Activated naive CD4-positive, alpha-beta T cell treated with anti-CD3 and anti-CD28 coated beads, Interleukin-2, amount 10 ng/mL, durations not matched to agents 7 days and 5 days (primary cell): ENCODE measurements at regions not wholly inside any gene's neighbourhood (a gene's known extent, or its start where the extent isn't known, plus 50 kb on each side); places are given as distances from the start of the nearest gene placed in this dataset.

Experiments
- CTCF ChIA-PET: fragments of 350-600 bp; sonication (Branson Sonifier 250); formaldehyde crosslinking; loops from one replicate; lab custom pipeline; 2021; ENCODE audit warnings: antibody characterized with exemption; lab: Charles Lee
- DNase-seq: peaks from one replicate; pipeline ENCODE4 v3.0.0-alpha.2; 2020
- H3K27ac Mint-ChIP-seq: one replicate; pipeline ENCODE4 v1.8.0; 2021; ENCODE audit warnings: mild to moderate bottlenecking, moderate library complexity, mixed read lengths
- H3K27me3 Mint-ChIP-seq: one replicate; pipeline ENCODE4 v1.8.0; 2021; ENCODE audit warnings: mild to moderate bottlenecking, mixed read lengths
- H3K36me3 Mint-ChIP-seq: one replicate; pipeline ENCODE4 v1.8.0; 2021; ENCODE audit warnings: mixed read lengths
- H3K4me1 Mint-ChIP-seq: one replicate; pipeline ENCODE4 v1.8.0; 2021; ENCODE audit warnings: mixed read lengths
- H3K4me3 Mint-ChIP-seq: one replicate; pipeline ENCODE4 v1.8.0; 2021; ENCODE audit warnings: mild to moderate bottlenecking, moderate library complexity, mixed read lengths
- H3K9me3 Mint-ChIP-seq: one replicate; pipeline ENCODE4 v1.8.0; 2021; ENCODE audit warnings: mixed read lengths

GRCh38 chr4:158071931-158072330 lies 100.9 kb downstream of the GASK1B start:
- no peak for DNase-seq
- CTCF ChIA-PET = no interaction called here
- H3K27me3 Mint-ChIP-seq = no peaks in the 10 kb centered on the region
- H3K4me3 Mint-ChIP-seq = no peak overlapping the region
- no peaks in the 10 kb centered on the region for H3K36me3 Mint-ChIP-seq
- no peaks in the 10 kb centered on the region for H3K9me3 Mint-ChIP-seq
- no peaks in the 10 kb centered on the region for H3K4me1 Mint-ChIP-seq
- no peak overlapping the region for H3K27ac Mint-ChIP-seq

DNA sequence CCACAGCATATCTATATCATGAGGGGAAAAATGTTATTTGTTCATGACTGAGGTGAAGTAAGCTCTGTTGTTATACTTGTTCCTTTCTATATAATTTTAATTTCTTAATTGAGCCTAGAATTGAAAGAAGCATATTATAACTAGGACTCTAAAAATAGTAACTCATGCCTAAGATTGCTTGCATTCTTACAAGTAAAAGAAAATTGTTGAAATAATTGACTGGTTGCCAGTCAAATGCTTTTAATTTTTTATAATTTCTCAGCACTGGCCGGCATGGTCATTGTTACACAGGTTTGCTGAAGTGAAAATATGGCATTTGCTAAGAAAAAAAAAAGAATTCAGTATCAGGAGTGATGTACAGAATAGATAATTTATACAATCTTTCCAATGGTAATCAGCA lies 104.8 kb downstream of the GASK1B start:
- no peaks in the 10 kb centered on the region for H3K4me1 Mint-ChIP-seq
- H3K36me3 Mint-ChIP-seq = no peaks in the 10 kb centered on the region
- H3K9me3 Mint-ChIP-seq = no peaks in the 10 kb centered on the region
- no peak for DNase-seq
- no peak overlapping the region for H3K27ac Mint-ChIP-seq
- no peak overlapping the region for H3K4me3 Mint-ChIP-seq
- H3K27me3 Mint-ChIP-seq = no peaks in the 10 kb centered on the region
- CTCF ChIA-PET = no interaction called here

DNA sequence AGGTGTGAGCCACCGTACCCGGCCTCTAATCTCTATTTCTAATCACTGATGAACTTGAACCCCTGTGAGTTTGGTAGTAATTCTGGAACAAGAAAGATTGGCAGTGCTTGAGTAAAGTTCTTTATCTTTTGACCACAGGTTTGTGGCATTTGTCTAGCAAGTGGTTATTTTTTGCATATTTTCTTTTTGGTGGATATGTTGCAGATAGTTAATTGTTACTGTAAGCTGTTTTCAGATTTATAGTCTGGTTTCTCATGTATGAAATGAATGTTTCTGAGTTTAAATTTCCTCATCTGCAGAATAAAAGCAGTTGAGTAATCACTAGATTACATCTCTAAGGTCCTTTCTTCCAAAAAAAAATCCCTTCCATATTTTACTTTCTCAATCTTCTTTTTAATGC lies 105.2 kb downstream of the GASK1B start:
- H3K36me3 Mint-ChIP-seq = no peaks in the 10 kb centered on the region
- no peak for DNase-seq
- CTCF ChIA-PET = no interaction called here

GRCh38 chr4:158065603-158066002 lies 107.2 kb downstream of the GASK1B start:
- no peak for DNase-seq
- no peaks in the 10 kb centered on the region for H3K9me3 Mint-ChIP-seq
- H3K4me1 Mint-ChIP-seq = no peaks in the 10 kb centered on the region
- no peaks in the 10 kb centered on the region for H3K36me3 Mint-ChIP-seq
- H3K4me3 Mint-ChIP-seq = no peak overlapping the region
- H3K27me3 Mint-ChIP-seq = no peaks in the 10 kb centered on the region
- CTCF ChIA-PET = no interaction called here
- no peak overlapping the region for H3K27ac Mint-ChIP-seq

More for the DNA sequence above, 105.2 kb downstream of the GASK1B start:
- H3K9me3 Mint-ChIP-seq = no peaks in the 10 kb centered on the region
- H3K4me3 Mint-ChIP-seq = no peak overlapping the region
- H3K4me1 Mint-ChIP-seq = no peaks in the 10 kb centered on the region
- no peak overlapping the region for H3K27ac Mint-ChIP-seq
- H3K27me3 Mint-ChIP-seq = no peaks in the 10 kb centered on the region

GRCh38 chr4:158065176-158065575 lies 107.6 kb downstream of the GASK1B start:
- no peak overlapping the region for H3K27ac Mint-ChIP-seq
- no peaks in the 10 kb centered on the region for H3K36me3 Mint-ChIP-seq
- H3K4me1 Mint-ChIP-seq = no peaks in the 10 kb centered on the region
- CTCF ChIA-PET = no interaction called here
- H3K4me3 Mint-ChIP-seq = no peak overlapping the region
- H3K9me3 Mint-ChIP-seq = no peaks in the 10 kb centered on the region
- H3K27me3 Mint-ChIP-seq = no peaks in the 10 kb centered on the region
- no peak for DNase-seq

DNA sequence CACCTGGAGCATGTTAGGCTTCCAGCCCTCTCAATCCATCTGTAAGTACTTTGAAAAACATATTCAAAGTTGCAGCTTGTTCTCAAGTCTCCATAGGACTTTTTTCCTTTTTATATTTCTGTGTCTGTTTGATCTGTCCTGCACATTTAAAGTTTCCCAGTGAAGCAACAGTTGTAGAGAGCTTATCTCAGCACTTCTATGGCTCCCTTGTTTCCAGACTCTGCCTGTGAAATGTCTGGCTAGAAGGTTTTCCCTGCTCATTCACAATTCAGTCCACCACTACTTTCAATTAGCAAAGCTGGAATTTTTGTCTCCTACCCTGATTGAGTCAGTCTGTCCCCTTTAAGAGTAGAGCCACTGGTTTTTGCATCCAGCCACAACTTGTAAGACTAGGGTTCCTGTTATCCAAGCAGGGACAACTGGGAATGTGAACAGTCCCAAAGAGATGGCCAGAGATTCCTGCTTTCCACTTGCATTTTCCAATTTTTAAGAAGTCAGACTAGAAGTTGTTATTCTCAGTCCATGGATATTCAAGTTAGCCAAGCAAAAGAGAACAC lies 116.1 kb downstream of the GASK1B start:
- Mint-ChIP-seq H3K27me3 (no peaks in the 10 kb centered on the region), H3K4me1 (no peaks in the 10 kb centered on the region), H3K27ac (no peak overlapping the region), H3K4me3 (no peak overlapping the region), H3K36me3 (no peaks in the 10 kb centered on the region), H3K9me3 (no peaks in the 10 kb centered on the region)
- DNase-seq = no peak
- CTCF ChIA-PET = no interaction called here

- Mint-ChIP-seq H3K27me3 (no peaks in the 10 kb centered on the region), H3K9me3 (no peaks in the 10 kb centered on the region), H3K27ac (no peak overlapping the region), H3K36me3 (no peaks in the 10 kb centered on the region), H3K4me1 (no peaks in the 10 kb centered on the region), H3K4me3 (no peak overlapping the region)
- DNase-seq = no peak
- CTCF ChIA-PET = no interaction called here
These were observed 117.2 kb downstream of the GASK1B start for GRCh38 chr4:158055668-158056067.

- Mint-ChIP-seq H3K4me3 (no peak overlapping the region), H3K4me1 (no peaks in the 10 kb centered on the region), H3K9me3 (no peaks in the 10 kb centered on the region), H3K36me3 (no peaks in the 10 kb centered on the region), H3K27ac (no peak overlapping the region), H3K27me3 (no peaks in the 10 kb centered on the region)
- no peak for DNase-seq
- CTCF ChIA-PET = no interaction called here
These were observed 119.0 kb downstream of the GASK1B start for GRCh38 chr4:158053801-158054200.

DNA sequence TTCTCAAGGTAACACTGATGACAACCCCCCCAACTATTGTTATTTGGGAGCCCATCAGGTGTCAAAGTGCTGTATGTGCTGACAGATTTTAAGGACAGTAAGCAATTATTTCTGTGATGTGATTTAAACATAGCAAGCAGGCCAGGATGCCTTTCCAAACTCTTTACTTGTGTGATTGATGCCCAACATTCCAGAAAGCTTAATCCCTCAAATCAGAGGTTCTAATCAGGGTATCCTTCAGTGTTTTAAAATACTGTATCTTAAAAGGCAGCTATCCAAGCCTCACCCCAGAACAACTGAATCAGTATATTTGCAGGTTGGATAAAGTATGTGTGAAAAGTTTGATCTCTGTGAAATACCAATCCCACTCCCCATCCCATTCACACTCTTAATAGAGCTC lies 119.7 kb downstream of the GASK1B start:
- no peak for DNase-seq
- Mint-ChIP-seq H3K4me3 (no peak overlapping the region), H3K9me3 (no peaks in the 10 kb centered on the region), H3K27ac (no peak overlapping the region), H3K36me3 (no peaks in the 10 kb centered on the region), H3K27me3 (no peaks in the 10 kb centered on the region), H3K4me1 (no peaks in the 10 kb centered on the region)
- CTCF ChIA-PET = no interaction called here

DNA sequence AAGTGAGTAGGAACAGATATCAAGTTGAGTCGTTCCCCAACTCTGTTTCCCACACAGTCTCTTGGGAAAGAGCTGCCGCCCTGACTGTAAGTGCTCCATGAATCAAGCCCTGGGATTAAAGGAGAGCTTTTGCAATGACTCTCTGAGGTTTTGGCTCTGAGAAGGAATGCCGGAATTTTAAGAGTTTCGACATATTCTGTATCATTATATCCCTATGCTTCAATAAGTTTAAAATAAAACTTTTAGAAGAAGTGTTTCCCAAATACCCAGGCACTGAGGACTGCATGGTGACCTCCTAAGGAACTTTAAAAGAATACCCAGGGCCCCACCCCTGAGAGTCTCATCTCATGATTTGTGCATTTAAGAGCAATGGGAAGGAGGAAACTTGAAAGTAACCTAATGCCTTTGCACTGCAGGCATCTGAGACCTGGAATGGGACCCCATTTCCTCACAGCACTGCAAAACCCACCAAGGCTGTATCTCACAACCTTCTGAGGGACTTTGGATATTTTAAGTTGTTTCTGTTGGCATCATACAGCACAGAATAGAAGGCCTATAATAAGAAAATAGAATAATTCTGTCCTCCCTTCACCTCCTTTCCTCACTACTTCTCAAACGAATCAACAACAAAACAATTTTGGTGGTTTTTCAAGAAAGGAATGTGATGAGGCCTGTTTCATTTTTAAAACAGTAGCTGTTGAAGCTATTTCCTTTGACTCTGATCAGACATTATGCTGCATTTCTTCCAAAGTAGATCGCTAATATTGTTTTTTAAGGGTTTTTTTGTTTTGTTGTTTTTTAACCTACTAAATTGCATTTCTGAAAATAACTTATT lies 121.2 kb downstream of the GASK1B start:
- H3K27me3 Mint-ChIP-seq = no peaks in the 10 kb centered on the region
- no peaks in the 10 kb centered on the region for H3K9me3 Mint-ChIP-seq
- DNase-seq = no peak
- CTCF ChIA-PET = no interaction called here
- H3K36me3 Mint-ChIP-seq = no peaks in the 10 kb centered on the region
- no peaks in the 10 kb centered on the region for H3K4me1 Mint-ChIP-seq
- no peak overlapping the region for H3K4me3 Mint-ChIP-seq
- no peak overlapping the region for H3K27ac Mint-ChIP-seq

GRCh38 chr4:158050942-158051341 lies 121.9 kb downstream of the GASK1B start:
- CTCF ChIA-PET = no interaction called here
- H3K9me3 Mint-ChIP-seq = no peaks in the 10 kb centered on the region
- DNase-seq = no peak
- H3K27me3 Mint-ChIP-seq = no peaks in the 10 kb centered on the region
- no peak overlapping the region for H3K4me3 Mint-ChIP-seq
- no peaks in the 10 kb centered on the region for H3K4me1 Mint-ChIP-seq
- no peaks in the 10 kb centered on the region for H3K36me3 Mint-ChIP-seq
- H3K27ac Mint-ChIP-seq = no peak overlapping the region

- Mint-ChIP-seq H3K36me3 (no peaks in the 10 kb centered on the region), H3K9me3 (no peaks in the 10 kb centered on the region), H3K4me3 (no peak overlapping the region), H3K27ac (no peak overlapping the region), H3K27me3 (no peaks in the 10 kb centered on the region), H3K4me1 (no peaks in the 10 kb centered on the region)
- CTCF ChIA-PET = no interaction called here
- no peak for DNase-seq
These were observed 126.5 kb downstream of the GASK1B start for GRCh38 chr4:158046345-158046744.

GRCh38 chr4:158043971-158044618 lies 128.7 kb downstream of the GASK1B start:
- Mint-ChIP-seq H3K4me1 (no peaks in the 10 kb centered on the region), H3K27ac (no peak overlapping the region), H3K9me3 (no peaks in the 10 kb centered on the region), H3K27me3 (no peaks in the 10 kb centered on the region), H3K36me3 (no peaks in the 10 kb centered on the region), H3K4me3 (no peak overlapping the region)
- DNase-seq = no peak
- CTCF ChIA-PET = no interaction called here

- DNase-seq = no peak
- Mint-ChIP-seq H3K36me3 (no peaks in the 10 kb centered on the region), H3K4me1 (no peaks in the 10 kb centered on the region), H3K27ac (no peak overlapping the region), H3K4me3 (no peak overlapping the region), H3K27me3 (no peaks in the 10 kb centered on the region), H3K9me3 (no peaks in the 10 kb centered on the region)
- CTCF ChIA-PET = no interaction called here
These were observed 130.2 kb downstream of the GASK1B start for GRCh38 chr4:158042591-158043030.

DNA sequence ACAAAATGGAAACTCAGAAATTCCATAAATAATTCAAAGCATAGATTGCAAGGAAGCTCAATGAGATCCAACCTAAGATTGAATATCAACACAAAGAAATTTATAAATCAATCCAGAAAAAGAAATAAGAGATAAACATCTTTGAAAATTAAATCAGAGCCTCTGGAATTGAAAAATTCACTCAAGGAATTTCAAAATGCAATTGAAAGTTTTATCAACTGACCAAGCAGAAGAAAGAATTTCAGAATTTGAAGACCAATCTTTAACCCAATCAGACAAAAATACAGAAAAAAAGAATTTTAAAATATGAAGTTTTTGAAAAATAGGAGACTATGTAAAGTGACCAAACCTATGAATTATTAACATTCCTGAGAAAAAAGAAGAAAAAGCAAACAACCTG lies 134.1 kb downstream of the GASK1B start:
- no peaks in the 10 kb centered on the region for H3K27me3 Mint-ChIP-seq
- H3K4me1 Mint-ChIP-seq = no peaks in the 10 kb centered on the region
- CTCF ChIA-PET = no interaction called here
- H3K9me3 Mint-ChIP-seq = no peaks in the 10 kb centered on the region
- H3K36me3 Mint-ChIP-seq = no peaks in the 10 kb centered on the region
- no peak for DNase-seq
- H3K4me3 Mint-ChIP-seq = no peak overlapping the region
- no peak overlapping the region for H3K27ac Mint-ChIP-seq
